ENCODE measurements at regions not wholly inside any gene's neighbourhood (a gene's known extent, or its start where the extent isn't known, plus 50 kb on each side); places are given as distances from the start of the nearest gene placed in this dataset.
"Not testable (repeated sequence)": the region's sequence is repeated elsewhere in the genome, so short reads cannot be mapped to it uniquely, and the experiment has no call there.

DNA sequence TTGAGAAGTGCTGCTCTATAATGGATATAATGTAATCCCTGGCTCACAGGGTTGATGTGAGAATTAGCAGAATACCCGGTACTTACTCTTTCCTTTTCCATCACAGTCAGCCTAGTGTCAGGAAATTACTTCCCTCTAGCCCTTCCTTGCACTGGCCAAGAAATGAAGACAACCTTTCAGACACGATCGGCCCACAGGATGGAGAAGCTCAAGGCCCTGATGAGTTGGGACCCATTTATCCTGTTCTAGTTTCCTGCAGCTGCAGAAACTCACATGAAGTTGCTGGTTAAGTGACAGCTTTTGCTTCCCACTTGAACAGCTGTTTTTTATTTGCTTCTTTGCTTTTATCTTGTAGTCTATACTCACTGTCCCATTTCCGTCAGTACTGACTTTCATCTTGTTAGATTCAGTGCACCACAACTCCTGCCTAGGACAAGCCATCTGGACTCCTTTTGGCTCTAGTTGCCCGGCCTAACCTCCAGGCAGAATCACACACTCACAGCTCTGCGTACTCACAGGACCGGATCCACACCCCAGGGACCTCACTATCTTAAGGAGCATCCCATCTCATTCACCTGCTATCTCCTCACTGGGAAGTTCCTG is 325.1 kb upstream of the CHRNA7 start:
- DNase-seq: not testable (repeated sequence)

DNA sequence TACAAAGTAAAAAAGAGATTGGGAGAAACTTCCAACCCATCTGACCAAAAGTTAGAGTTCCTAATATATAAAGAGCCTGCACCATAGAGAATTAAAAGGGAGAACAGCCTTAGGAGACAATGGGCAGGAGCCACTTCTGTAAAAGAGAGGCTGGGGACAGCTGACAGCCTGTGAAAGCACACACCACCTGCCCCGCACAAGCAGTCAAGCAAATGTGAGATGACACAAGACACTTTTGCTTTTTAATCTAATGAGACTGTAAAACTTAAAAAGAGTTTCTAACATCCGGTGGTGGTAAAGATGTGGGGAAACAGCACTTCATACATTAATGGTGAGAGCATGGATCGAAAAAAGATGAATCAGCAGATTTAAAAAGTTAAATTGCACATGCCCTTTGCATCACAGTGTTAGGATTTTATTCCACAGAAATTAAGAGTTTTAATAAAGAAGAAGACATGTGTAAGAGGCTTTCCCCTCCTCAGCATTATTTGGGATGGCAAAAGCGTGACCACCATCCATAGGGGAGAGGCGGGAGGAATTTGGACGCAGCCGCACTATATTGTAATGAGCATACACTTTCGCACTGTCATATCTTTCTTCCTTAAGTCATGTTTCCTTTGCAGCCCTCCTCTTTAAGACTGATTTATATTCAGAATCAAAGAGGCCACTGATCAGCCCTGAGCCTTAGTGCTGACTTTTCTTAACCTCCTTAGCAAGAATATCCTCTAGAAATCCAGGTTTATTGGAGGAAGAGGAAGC is 322.2 kb upstream of the CHRNA7 start:
- DNase-seq: not testable (repeated sequence)

DNA sequence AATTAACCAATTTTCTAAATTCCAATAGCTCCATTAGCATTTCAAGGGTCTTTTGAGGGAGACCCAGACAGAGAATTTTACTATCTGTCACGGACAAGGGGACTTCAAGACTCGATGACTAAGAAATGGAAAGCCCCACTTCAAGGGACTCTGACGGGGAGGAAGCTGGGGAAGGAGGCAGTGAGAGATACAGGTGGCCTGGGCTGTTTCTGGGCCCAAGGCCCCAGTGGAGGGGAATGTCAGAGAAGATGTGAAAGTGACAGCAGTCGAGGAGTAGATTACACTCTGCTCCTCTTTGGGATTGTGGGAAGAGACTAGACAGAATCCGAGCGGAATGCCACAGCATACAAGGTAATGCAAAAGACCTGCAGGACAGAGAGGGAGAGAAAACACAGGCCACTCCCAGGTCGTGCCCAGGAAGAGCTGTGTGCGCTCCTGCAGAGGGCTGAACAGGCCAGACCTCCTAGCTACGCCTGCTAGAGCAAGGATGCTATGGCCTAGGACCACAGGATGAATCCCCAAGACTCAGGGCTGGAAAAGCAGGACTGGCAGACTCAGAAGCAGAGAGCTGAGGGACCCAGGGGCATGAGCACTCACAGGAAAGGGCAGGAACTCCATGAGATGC is 321.5 kb upstream of the CHRNA7 start:
- not testable (repeated sequence) for DNase-seq

DNA sequence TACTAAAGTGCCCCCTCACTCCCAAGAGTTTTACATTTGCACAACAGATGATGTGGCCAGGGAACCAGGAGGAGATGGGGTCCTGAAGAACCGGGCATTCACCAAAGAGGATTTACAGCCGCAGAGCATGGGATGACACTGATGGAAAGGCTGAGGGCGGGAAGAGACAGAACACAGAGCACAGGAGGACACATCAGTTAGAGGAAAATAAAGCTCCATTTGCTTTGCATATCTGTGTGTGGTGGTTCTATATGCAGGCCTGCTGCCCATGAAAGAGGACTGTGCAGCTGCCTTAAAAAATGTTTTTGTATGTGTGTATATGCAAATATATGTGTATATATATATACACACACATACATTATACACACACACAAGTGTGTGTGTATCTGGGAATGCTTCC is 320.8 kb upstream of the CHRNA7 start:
- not testable (repeated sequence) for DNase-seq

DNA sequence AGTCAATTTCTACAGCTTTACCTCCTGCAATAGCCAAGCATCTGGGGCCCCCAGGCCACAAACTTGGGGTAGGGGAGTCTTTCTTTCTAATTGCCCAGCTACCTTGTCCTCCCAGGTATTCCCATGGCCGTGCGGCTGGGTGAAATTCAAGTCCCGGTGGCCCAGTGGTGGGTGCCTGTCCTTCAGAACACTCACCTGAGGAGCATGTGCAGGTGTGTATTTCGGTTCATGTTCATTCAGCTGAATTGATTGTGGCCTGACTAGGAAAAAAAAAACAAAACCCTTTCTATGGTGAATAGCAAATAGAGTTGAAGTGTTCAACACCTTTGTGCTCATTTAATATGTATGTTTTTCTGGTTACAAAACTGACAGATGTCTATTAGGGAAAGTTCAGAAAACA is 319.5 kb upstream of the CHRNA7 start:
- DNase-seq: not testable (repeated sequence)

DNA sequence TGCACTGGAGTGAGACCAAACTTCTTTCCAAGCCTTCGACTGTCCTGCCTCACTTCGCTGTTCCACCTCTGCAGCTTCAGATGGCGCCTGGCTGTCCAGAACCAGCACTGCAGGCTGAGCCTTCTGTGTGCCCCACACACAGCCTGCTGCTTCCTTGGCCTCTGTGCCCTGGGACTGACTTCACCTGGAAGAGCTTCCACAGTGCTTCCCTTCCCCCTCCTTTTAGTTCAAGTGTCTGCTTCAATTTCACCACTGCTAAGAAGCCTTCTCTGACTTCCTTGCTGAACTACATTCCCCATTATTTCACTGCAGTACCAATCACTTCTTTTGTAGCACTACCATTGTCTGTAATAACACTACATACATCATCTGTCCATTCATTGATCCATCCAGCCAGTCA is 315.1 kb upstream of the CHRNA7 start:
- not testable (repeated sequence) for DNase-seq

DNA sequence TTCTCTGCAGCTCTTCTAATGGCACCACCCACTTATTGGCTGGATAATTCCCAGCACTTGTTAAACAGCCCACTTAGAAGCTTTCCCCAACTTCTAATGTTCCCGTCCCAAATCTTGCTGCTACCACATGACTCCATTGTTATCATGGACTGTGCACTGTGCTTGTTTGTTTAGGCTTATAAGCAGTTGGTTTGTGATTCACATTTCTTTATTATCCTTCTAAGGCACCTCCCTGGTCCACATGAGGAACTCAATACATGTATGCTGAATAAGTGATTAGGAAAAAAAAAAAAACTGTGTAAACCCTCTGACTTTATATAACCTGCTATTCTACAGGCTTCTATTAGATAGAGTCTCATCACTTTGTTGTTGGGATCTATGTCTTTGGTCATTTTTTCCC is 311.7 kb upstream of the CHRNA7 start:
- not testable (repeated sequence) for DNase-seq

DNA sequence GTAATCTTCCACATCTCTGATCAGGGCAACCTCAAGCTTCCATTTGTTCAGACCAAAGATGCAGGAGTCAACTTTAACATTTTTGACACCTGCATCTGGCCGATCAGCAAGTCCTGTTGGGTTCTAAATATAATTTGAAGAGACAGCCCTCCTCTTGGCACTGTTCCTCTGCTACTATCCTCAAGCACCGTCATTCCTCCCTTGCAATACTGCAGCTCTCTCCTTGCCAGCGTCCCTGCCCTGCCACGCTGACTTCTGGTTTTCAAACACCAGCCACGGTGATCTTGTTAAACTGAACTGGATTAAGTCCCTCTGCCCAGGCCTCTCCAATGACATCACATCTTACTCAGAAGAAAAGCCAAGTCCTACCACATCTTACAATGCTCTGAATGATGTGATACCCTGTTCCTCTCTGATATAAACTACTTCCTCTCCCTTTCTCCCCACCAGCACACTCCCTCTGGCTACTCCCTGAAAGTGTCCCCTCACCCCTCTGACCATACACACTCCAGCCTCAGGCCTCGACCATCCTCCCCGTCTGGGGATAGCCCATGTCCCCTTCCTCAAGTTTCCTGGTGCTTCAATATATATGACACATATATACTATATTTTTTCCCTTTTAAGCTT is 310.8 kb upstream of the CHRNA7 start:
- not testable (repeated sequence) for DNase-seq

DNA sequence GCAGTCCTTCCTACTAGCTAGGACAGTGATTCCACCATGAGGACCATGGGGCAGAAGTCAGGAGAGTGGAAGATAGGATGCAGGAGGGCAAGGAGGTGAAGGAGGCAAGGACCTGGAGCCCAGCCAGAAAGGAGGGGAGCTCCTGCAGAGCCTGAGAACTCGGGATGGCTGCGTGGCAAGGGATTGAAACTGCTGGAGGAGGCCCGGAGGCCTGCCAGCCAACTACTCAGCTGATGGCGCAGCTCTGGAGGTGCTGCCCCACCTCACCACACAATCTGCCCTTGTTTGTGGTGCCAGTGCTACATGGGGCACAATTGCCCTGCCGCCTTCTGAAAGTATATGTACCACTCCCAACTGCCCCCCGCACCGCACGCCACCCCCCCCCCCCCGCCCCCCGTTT is 307.3 kb upstream of the CHRNA7 start:
- DNase-seq: not testable (repeated sequence)

DNA sequence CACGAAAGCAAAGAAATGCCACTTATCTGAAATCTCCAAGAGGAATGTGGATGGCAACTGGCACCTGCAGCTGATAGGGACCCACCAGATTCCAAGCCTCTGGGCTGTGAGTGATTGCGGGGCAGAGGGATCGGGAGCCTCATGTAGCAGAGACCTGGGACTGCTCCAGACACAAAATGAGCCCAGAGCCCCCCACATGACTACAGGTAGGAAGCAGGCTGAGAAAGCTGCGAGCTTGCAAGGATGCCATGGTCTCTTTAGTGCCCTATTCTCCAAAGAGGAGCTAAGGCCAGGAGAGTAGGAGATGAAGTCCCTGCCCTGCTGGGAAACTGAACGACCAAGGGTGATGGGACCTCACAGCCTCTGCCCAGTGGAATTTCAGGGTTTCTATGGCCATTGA is 305.4 kb upstream of the CHRNA7 start:
- DNase-seq: not testable (repeated sequence)

DNA sequence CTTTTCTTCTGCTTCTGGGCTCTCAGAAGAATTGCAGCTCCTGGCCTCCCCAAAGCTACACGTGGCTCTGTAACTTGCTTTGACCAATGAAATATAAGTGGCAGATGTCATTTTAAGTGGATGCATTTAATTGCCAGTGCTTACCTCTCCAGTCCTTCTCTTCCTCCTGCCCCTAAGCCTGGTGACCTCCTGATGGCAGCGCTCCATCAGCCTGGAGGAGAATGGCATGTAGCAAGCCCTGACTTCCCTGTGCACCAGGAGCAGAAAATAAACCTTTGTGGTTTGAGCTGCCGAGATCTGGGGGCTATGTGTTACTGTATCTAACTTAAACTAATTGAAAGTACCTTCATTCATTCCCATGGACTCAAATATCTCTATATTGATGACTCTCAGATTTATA is 304.7 kb upstream of the CHRNA7 start:
- not testable (repeated sequence) for DNase-seq

DNA sequence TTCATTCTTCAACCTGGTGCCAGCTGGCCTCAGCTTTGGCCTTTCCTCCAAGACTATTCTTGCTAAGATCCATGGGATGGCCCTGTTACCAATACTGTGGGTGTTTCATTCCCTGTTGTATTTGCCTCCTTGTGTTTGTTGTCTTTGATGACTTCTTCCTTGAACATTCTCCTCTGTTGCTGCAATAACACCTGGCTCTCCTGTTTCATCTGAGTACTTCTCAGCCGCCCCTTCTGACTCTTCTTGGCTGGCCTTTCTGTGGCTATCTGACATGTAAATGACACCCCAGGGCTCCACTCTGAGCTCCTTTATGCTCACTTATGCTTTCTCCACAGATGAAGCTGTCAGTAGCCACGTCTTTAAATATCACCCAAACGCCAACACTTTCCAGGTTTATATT is 302.7 kb upstream of the CHRNA7 start:
- no peak for DNase-seq

DNA sequence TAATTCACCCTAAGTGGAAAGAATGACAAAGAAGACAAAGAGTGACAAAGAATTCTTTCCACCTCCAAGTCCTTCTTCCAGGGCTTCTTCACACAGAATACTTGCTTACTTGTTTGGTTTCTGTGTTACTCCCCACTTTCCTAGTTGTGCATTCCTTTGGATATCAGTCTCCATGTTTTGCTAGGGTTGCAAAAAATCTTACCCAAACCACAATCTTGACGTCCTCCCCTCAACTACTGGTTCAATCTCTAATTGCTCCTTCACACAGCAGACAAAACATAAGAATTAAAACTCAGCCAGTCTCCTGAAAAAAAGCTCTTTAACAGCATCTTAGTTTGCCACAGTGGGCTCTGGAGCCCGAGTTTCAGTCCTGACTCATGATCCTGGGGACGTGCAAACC is 297.6 kb upstream of the CHRNA7 start:
- no peak for DNase-seq

DNA sequence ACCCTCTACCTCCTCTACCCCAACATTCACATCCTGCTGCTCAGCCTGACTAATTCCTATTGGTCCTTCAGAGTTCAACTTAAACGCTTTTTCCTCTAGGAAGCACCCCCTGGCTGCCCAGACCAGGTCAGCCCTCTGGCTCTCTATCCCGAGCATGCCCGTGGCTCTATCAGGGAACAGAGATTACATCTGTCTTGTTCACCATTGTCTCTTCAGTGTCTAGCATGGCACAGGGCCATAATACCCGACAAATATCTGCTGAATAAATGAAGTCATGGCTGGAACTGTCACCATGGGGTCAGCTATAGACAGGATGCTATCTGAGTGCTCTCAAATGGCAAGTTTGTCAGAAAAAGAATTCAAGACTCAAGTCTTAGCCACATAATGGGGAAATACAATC is 296.9 kb upstream of the CHRNA7 start:
- DNase-seq: no peak

DNA sequence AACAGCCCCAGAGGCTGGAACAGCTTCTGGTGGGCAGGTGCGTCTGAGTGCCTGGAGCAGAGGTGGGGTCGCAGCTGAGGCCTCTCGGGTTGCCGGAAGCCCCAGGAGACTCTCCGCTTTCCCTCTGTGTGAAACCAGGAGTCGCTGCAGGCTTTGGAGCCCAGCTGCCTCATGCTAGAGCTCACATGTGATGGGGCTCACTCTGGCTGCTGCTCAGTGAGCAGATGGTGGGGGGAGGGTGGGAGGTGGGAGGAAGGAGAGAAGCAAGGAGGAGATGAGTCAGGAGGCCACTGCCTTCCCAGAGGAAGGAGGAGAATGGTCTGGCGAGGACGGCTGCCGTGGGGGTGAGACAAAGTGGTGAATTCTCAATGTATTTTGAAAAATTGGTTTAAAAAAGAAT is 290.1 kb upstream of the CHRNA7 start:
- no peak for DNase-seq

DNA sequence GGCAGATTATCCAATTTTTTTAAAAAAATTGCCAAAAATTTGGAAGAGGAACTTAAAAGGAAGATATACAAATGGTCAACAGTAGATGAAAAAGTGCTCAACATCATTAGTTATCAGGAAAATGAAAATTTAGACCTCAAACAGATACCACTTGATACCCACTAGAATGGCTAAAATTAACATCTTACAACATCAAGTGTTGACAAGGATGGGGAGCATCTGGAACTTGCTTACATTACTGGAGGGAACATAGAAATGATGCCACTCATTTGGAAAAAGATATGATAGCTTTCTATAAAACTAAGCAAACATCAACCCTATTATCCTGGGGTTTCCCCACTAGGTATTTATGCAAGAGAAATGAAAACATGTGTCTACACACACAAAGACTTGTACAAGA is 284.5 kb upstream of the CHRNA7 start:
- no peak for DNase-seq

DNA sequence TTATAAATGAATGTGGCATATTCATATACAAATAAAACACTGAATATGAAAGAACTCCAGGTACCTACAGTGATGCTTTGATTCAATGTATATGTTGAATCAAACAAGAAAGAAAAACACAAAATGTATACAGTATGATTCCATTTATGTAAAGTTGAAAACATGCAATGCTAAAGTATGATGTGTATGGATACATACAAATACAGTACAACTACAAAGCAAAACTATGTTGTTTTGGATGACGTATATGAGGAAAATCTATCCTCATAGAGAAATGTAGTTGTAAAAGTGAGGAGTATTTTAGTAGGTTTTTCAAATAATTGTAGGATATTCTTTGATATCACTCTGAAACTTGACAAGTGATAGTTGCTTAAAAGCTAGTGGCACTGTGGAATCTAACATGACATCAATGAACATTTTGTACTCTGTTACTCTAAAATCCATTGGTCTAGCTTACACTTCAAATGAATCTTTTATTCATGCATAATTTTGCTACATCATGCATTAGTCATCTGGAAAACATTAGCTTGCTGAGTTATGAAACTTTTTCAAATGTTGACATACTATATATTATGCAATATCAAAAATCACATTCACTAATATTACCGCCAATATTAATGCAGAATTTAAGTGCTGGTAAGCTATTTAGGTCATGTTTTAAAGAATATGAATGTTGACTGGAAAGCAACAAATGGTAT is 278.1 kb upstream of the CHRNA7 start:
- no peak for DNase-seq

DNA sequence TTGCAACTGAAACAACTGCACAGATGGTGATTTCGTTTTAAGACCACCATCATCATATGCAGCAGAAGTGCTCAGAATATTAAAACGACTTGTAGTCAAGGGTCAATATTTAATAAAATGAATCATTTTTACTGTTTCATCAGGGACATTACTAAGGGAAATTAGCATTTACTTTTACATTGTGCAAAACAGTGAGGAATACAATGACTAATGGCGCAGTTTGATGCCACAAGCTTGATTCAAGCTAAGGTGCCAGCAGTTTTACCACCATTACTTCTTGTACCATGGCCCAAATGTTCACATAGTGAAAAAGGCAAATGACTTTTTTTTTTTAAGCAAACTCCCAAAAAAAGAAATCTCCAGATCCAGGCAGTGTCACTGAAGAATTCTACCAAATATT is 277.4 kb upstream of the CHRNA7 start:
- DNase-seq: no peak

DNA sequence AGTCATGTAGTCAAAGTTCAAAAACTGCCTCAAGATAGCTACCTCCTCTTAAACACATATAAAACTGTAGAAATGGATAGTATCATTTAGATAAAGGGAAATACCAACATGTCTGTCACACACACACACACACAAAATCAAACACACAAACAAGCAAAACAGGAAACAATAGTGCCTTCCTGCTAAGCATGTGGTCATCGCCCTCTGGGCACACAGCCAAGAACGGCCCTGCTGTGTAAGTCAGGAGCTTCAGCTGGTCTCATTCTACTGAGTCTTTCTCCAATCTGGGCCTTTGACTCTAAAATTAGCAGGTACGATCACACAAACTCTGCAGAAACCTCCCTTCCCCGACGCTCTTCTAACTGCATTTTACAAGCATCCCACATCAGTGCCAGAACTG is 272.2 kb upstream of the CHRNA7 start:
- no peak for DNase-seq

DNA sequence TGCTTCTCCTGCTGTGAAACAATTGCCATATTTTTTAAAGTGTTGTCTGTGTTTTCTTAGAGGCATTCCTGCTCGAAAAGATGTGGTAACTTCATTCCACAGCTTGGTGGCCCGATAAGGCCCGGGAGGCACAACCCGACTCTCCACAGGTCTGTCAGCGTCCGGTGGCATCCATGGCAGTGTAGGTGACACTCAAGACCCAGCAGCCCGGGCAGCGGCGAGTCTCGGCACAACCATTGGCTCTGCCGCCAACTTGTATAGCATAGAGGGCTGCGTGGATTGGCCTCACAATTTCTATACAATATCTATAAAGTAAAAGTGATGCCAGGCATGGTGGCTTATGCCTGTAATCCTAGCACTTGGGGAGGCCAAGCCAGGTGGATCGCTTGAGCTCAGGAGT is 262.3 kb upstream of the CHRNA7 start:
- no peak for DNase-seq

DNA sequence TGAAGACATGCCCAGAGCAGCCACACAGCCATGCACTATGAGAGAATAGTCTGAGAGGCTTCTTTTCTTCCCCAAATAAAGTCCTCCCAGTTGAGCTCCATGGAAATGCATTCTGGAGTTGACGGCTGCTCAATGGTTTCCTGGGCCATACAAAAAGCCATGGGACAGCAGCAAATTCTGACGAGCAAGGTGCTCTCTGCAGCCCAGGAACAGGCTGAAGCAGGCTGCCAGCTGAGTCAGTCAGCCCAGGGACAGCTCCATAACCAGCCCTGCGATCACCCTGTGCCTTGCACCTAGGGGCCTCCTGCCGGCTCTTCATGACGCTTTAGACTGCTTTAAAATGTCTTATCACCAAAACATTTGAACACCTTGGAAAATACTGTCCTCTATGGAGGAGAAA is 256.3 kb upstream of the CHRNA7 start:
- DNase-seq: no peak

DNA sequence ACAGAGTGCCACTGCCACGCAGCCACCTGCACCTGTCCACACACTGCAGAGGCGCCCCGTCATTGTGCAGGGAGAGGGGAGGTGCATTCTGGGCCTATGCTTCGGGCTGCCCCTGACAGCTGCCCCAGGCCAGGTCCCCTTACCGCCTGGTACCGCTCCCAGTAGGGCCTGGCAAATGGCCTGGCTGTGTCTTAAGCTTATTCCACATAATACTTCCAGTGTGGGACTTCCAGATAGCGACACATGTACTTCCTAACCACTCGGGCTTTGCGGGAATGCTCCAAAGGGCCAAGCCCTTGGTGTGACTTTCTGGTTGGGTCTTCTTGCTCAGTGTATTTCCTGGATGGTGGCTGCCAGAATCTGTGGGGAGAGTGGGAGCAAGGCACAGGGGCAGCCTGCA is 254.3 kb upstream of the CHRNA7 start:
- no peak for DNase-seq

DNA sequence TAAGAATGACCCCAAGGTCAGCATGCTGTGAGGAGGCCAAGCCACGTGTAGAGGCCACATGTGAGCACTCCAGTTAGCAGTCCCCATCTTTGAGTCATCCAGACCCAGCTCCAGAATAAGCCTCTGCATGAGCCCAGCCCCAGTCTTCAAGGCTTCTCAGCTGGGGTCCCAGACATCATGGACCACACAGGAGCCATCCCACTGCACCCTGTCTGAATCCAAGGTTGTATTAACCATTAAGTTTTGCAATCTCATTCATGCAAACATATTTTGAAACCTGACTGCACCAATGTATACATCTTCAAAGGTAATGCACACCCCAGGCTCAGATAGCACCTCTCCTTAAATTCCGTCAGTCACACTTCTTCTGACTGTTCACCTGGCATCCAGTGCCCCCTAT is 249.1 kb upstream of the CHRNA7 start:
- no peak for DNase-seq

Measured in bone marrow (tissue), 2 donors.